NT2/D1 (cell line): ENCODE measurements at regions not wholly inside any gene's neighbourhood (a gene's known extent, or its start where the extent isn't known, plus 50 kb on each side); places are given as distances from the start of the nearest gene placed in this dataset.

Source experiments
- DNase-seq: peaks from one replicate; pipeline ENCODE4 v3.0.0-alpha.2; 2011; ENCODE audit warnings: low read depth, low spot score
- H3K27me3 ChIP-seq: 2 replicates; pipeline ENCODE4 v1.6.0; 2011; ENCODE audit warnings: mild to moderate bottlenecking; ENCODE audit not compliant: insufficient read length, insufficient read depth
- H3K36me3 ChIP-seq: 2 replicates; pipeline ENCODE4 v1.6.1; 2011; ENCODE audit warnings: mild to moderate bottlenecking, low read length, mixed read lengths; ENCODE audit not compliant: insufficient read depth, insufficient read length
- H3K4me1 ChIP-seq: 2 replicates; pipeline ENCODE4 v1.5.1; 2011; ENCODE audit not compliant: insufficient read depth, insufficient read length
- H3K4me3 ChIP-seq: 2 replicates; pipeline ENCODE4 v1.5.1; 2011; ENCODE audit warnings: low read depth; ENCODE audit not compliant: insufficient read length
- H3K9ac ChIP-seq: 2 replicates; pipeline ENCODE4 v1.6.0; 2011; ENCODE audit warnings: low read depth; ENCODE audit not compliant: insufficient read length
- H3K9me3 ChIP-seq: 2 replicates; pipeline ENCODE4 v1.5.1; 2011; ENCODE audit warnings: mild to moderate bottlenecking, low read length; ENCODE audit not compliant: insufficient read depth
- SUZ12 ChIP-seq: IDR thresholded peaks from 2 replicates; pipeline ENCODE4 v1.6.1; 2011; ENCODE audit not compliant: insufficient read length, insufficient read depth; ENCODE audit errors: extremely low read depth
- YY1 ChIP-seq: IDR thresholded peaks from 2 replicates; pipeline ENCODE4 v1.6.1; 2011; ENCODE audit not compliant: insufficient read length, insufficient read depth
- ZNF274 ChIP-seq: IDR thresholded peaks from 2 replicates; pipeline ENCODE4 v1.6.1; 2011; ENCODE audit warnings: mild to moderate bottlenecking, low read depth, low read length

GRCh38 chr13:50529154-50529882 lies 314.2 kb downstream of the DLEU7 start:
- no peak for TF ChIP-seq SUZ12
- TF ChIP-seq ZNF274: no peak
- no peak for TF ChIP-seq YY1
- Histone ChIP-seq H3K4me1 (no peaks in the 10 kb centered on the region), H3K27me3 (no peaks in the 10 kb centered on the region), H3K9ac (no peak overlapping the region), H3K4me3 (no peak overlapping the region), H3K36me3 (no peaks in the 10 kb centered on the region), H3K9me3 (no peaks in the 10 kb centered on the region)
- DNase-seq: no peak

- Histone ChIP-seq H3K27me3 (no peaks in the 10 kb centered on the region), H3K9ac (no peak overlapping the region), H3K4me3 (no peak overlapping the region), H3K4me1 (no peaks in the 10 kb centered on the region), H3K36me3 (no peaks in the 10 kb centered on the region), H3K9me3 (peaks cover 6% of the 10 kb centered on the region)
- TF ChIP-seq ZNF274 (no peak), YY1 (no peak), SUZ12 (no peak)
- DNase-seq: no peak
Observed at GRCh38 chr13:50531917-50532899, 311.3 kb downstream of the DLEU7 start.

GRCh38 chr13:50535050-50535449 lies 308.4 kb downstream of the DLEU7 start:
- Histone ChIP-seq H3K9ac (no peak overlapping the region), H3K4me3 (no peak overlapping the region), H3K9me3 (peaks cover 6% of the 10 kb centered on the region), H3K27me3 (no peaks in the 10 kb centered on the region), H3K36me3 (no peaks in the 10 kb centered on the region), H3K4me1 (no peaks in the 10 kb centered on the region)
- no peak for TF ChIP-seq ZNF274
- DNase-seq: no peak

GRCh38 chr13:50537029-50537428 lies 306.5 kb downstream of the DLEU7 start:
- no peak overlapping the region for H3K9ac ChIP-seq
- H3K4me3 ChIP-seq: no peak overlapping the region

GRCh38 chr13:50539791-50540530 lies 303.5 kb downstream of the DLEU7 start:
- no peaks in the 10 kb centered on the region for H3K36me3 ChIP-seq
- no peak overlapping the region for H3K4me3 ChIP-seq
- H3K9ac ChIP-seq: no peak overlapping the region
- no peaks in the 10 kb centered on the region for H3K4me1 ChIP-seq
- DNase-seq: no peak
- TF ChIP-seq YY1: no peak
- no peak for TF ChIP-seq ZNF274
- TF ChIP-seq SUZ12: no peak
- peaks cover 3% of the 10 kb centered on the region for H3K9me3 ChIP-seq
- H3K27me3 ChIP-seq: no peaks in the 10 kb centered on the region

More at GRCh38 chr13:50537029-50537428, 306.5 kb downstream of the DLEU7 start:
- TF ChIP-seq SUZ12 (no peak), ZNF274 (no peak)
- Histone ChIP-seq H3K9me3 (peaks cover 6% of the 10 kb centered on the region), H3K36me3 (no peaks in the 10 kb centered on the region), H3K4me1 (no peaks in the 10 kb centered on the region), H3K27me3 (no peaks in the 10 kb centered on the region)
- no peak for DNase-seq

- Histone ChIP-seq H3K27me3 (no peaks in the 10 kb centered on the region), H3K4me1 (no peaks in the 10 kb centered on the region), H3K36me3 (no peaks in the 10 kb centered on the region), H3K9ac (no peak overlapping the region), H3K9me3 (no peaks in the 10 kb centered on the region), H3K4me3 (no peak overlapping the region)
- no peak for TF ChIP-seq ZNF274
- no peak for TF ChIP-seq YY1
- no peak for TF ChIP-seq SUZ12
- no peak for DNase-seq
Observed at GRCh38 chr13:50543141-50543540, 300.4 kb downstream of the DLEU7 start.

GRCh38 chr13:50543782-50544181 lies 299.7 kb downstream of the DLEU7 start:
- TF ChIP-seq ZNF274 (no peak), SUZ12 (no peak), YY1 (no peak)

More at GRCh38 chr13:50543782-50544181, 299.7 kb downstream of the DLEU7 start:
- no peak for DNase-seq
- H3K4me3 ChIP-seq: no peak overlapping the region
- H3K4me1 ChIP-seq: no peaks in the 10 kb centered on the region
- H3K9ac ChIP-seq: no peak overlapping the region
- no peaks in the 10 kb centered on the region for H3K27me3 ChIP-seq
- H3K9me3 ChIP-seq: no peaks in the 10 kb centered on the region
- no peaks in the 10 kb centered on the region for H3K36me3 ChIP-seq
